Ureter (tissue), 1 donor: ENCODE measurements at regions not wholly inside any gene's neighbourhood (a gene's known extent, or its start where the extent isn't known, plus 50 kb on each side); places are given as distances from the start of the nearest gene placed in this dataset.

Source experiments
- DNase-seq: peaks from one replicate; pipeline ENCODE4 v3.0.0-alpha.2; 2020; ENCODE audit warnings: low spot score
- donor health status: DM: yes; HTN: yes; CAD: no.

- no peak for DNase-seq
Measured at GRCh38 chr13:104098421-104098820, 1032.2 kb upstream of the SLC10A2 start.

- no peak for DNase-seq
Measured at GRCh38 chr13:104086759-104087158, 1020.5 kb upstream of the SLC10A2 start.

- DNase-seq = no peak
Measured at GRCh38 chr13:104086210-104086609, 1020.0 kb upstream of the SLC10A2 start.

- DNase-seq = no peak
Measured at GRCh38 chr13:104085611-104086010, 1019.4 kb upstream of the SLC10A2 start.

- DNase-seq = no peak
Measured at GRCh38 chr13:104074326-104074725, 1008.1 kb upstream of the SLC10A2 start.

- DNase-seq = no peak
Measured at GRCh38 chr13:104071806-104072205, 1005.6 kb upstream of the SLC10A2 start.

GRCh38 chr13:104065328-104065727 is 999.1 kb upstream of the SLC10A2 start:
- no peak for DNase-seq

GRCh38 chr13:104057861-104058260 is 991.6 kb upstream of the SLC10A2 start:
- DNase-seq = no peak

- no peak for DNase-seq
Measured at GRCh38 chr13:104045907-104046306, 979.7 kb upstream of the SLC10A2 start.

- no peak for DNase-seq
Measured at GRCh38 chr13:104043184-104043583, 977.0 kb upstream of the SLC10A2 start.

- no peak for DNase-seq
Measured at GRCh38 chr13:104034891-104035290, 968.7 kb upstream of the SLC10A2 start.

- no peak for DNase-seq
Measured at GRCh38 chr13:104025303-104025702, 959.1 kb upstream of the SLC10A2 start.

- DNase-seq = no peak
Measured at GRCh38 chr13:104024416-104025170, 958.4 kb upstream of the SLC10A2 start.

- no peak for DNase-seq
Measured at GRCh38 chr13:104021806-104022397, 955.7 kb upstream of the SLC10A2 start.

GRCh38 chr13:104017317-104017716 is 951.1 kb upstream of the SLC10A2 start:
- no peak for DNase-seq

GRCh38 chr13:104015646-104016396 is 949.6 kb upstream of the SLC10A2 start:
- no peak for DNase-seq

- no peak for DNase-seq
Measured at GRCh38 chr13:104014803-104015645, 948.8 kb upstream of the SLC10A2 start.

- no peak for DNase-seq
Measured at GRCh38 chr13:104011505-104012241, 945.5 kb upstream of the SLC10A2 start.

GRCh38 chr13:104008541-104009435 is 942.6 kb upstream of the SLC10A2 start:
- no peak for DNase-seq

GRCh38 chr13:104008075-104008474 is 941.9 kb upstream of the SLC10A2 start:
- DNase-seq = no peak
